ENCODE measurements at regions not wholly inside any gene's neighbourhood (a gene's known extent, or its start where the extent isn't known, plus 50 kb on each side); places are given as distances from the start of the nearest gene placed in this dataset.
"Not testable (repeated sequence)": the region's sequence is repeated elsewhere in the genome, so short reads cannot be mapped to it uniquely, and the experiment has no call there.

GRCh38 chr4:138348055-138348454, 105.9 kb upstream of the SLC7A11 start:
- H3K4me3 ChIP-seq (ENCODE audit: low read depth, low read length) = no peak overlapping the region
- no peak for DNase-seq (ENCODE audit: low read depth)
- TF ChIP-seq CTCF (IDR thresholded peaks at IDR 0.05; ENCODE audit: low read depth, low read length, missing control alignments) = no peak

- no peak for TF ChIP-seq CTCF (IDR thresholded peaks at IDR 0.05; ENCODE audit: low read depth, low read length, missing control alignments)
- DNase-seq (ENCODE audit: low read depth) = no peak
- H3K4me3 ChIP-seq (ENCODE audit: low read depth, low read length) = no peak overlapping the region
These were observed 105.4 kb upstream of the SLC7A11 start for GRCh38 chr4:138347561-138347960.

- no peak for TF ChIP-seq CTCF (IDR thresholded peaks at IDR 0.05; ENCODE audit: low read depth, low read length, missing control alignments)
These were observed 102.7 kb upstream of the SLC7A11 start for GRCh38 chr4:138344851-138345250.

GRCh38 chr4:138344054-138344453, 101.9 kb upstream of the SLC7A11 start:
- H3K4me3 ChIP-seq (ENCODE audit: low read depth, low read length) = no peak overlapping the region
- DNase-seq (ENCODE audit: low read depth) = no peak
- TF ChIP-seq CTCF (IDR thresholded peaks at IDR 0.05; ENCODE audit: low read depth, low read length, missing control alignments) = no peak

More at GRCh38 chr4:138344851-138345250, 102.7 kb upstream of the SLC7A11 start:
- H3K4me3 ChIP-seq (ENCODE audit: low read depth, low read length) = no peak overlapping the region
- DNase-seq (ENCODE audit: low read depth) = no peak

GRCh38 chr4:138341739-138342415, 99.7 kb upstream of the SLC7A11 start:
- no peak overlapping the region for H3K4me3 ChIP-seq (ENCODE audit: low read depth, low read length)
- DNase-seq (ENCODE audit: low read depth) = no peak
- no peak for TF ChIP-seq CTCF (IDR thresholded peaks at IDR 0.05; ENCODE audit: low read depth, low read length, missing control alignments)

- no peak for TF ChIP-seq CTCF (IDR thresholded peaks at IDR 0.05; ENCODE audit: low read depth, low read length, missing control alignments)
- no peak overlapping the region for H3K4me3 ChIP-seq (ENCODE audit: low read depth, low read length)
- DNase-seq (ENCODE audit: low read depth) = no peak
These were observed 96.7 kb upstream of the SLC7A11 start for GRCh38 chr4:138338840-138339239.

- not testable (repeated sequence) for DNase-seq (ENCODE audit: low read depth); H3K4me3 ChIP-seq (ENCODE audit: low read depth, low read length)
These were observed 96.1 kb upstream of the SLC7A11 start for GRCh38 chr4:138338222-138338621.

Measured in GM12864 (cell line).